ENCODE measurements at regions not wholly inside any gene's neighbourhood (a gene's known extent, or its start where the extent isn't known, plus 50 kb on each side); places are given as distances from the start of the nearest gene placed in this dataset.

DNA sequence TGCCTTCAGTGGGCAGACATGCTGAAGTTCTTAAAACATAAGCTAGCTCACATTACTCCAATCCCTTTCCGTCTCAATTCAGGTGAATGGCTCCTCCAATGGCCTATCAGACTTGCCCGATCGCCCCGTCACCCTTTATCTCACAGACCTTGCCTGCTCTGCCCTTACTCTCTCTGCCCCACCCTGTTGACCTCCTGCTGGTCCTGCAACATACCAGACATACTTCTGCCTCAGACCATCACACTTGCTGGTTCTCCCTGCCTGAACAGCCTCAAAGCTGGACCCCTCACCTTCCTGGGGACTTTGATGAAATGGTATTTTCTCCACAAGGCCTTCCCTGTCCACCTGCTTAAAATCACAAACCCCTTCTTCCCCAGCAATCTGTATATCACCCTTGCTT lies 340.1 kb upstream of the NR3C2 start:
- intact Hi-C loops (cut with DNase I; ENCODE audit: low total_unique reads) (no loop called here), in situ Hi-C loops (cut with MboI; ENCODE audit: low sequenced_read_pairs in 4 of 4) (no loop called here)
- no peak overlapping the region for H3K4me3 ChIP-seq
- no peaks in the 10 kb centered on the region for H3K4me1 ChIP-seq
- H3K27ac ChIP-seq, result no peak overlapping the region
- DNase-seq, result no peak
- H3K36me3 ChIP-seq, result no peaks in the 10 kb centered on the region
- no peaks in the 10 kb centered on the region for H3K9me3 ChIP-seq
- no peak for ATAC-seq
- no peaks in the 10 kb centered on the region for H3K27me3 ChIP-seq
- TF ChIP-seq CTCF (IDR thresholded peaks at IDR 0.05 in 4 of 5, conservative IDR thresholded peaks at IDR 0.05 in 1 of 5), result no peak
- TF ChIP-seq POLR2A (IDR thresholded peaks at IDR 0.05), result no peak

DNA sequence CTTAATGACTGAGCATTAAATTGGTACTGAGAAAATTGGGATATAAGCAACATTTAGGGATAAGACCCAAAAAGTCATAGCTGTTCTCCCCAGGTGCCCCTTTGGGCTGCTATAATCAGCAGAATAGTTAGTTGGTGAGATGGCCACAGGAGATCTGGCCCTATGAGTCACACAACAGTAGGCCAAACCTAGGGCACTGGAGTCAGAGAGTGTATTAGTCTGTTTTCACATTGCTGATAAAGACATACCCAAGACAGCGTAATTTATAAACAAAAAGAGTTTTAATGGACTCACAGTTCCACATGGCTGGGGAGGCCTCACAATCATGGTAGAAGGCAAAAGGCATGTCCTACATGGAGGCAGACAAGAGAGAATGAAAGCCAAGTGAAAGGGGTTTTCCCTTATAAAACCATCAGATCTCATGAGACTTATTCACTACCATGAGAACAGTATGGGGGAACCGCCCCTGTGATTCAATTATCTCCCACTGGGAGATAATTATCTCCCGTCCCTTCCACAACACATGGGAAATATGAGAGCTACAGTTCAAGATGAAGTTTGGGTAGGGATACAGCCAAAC lies 338.3 kb upstream of the NR3C2 start:
- intact Hi-C loops (cut with DNase I; ENCODE audit: low total_unique reads), result no loop called here
- ATAC-seq, result no peak
- TF ChIP-seq POLR2A (IDR thresholded peaks at IDR 0.05) (no peak), CTCF (IDR thresholded peaks at IDR 0.05 in 4 of 5, conservative IDR thresholded peaks at IDR 0.05 in 1 of 5) (no peak)

GRCh38 chr4:148779771-148780170 lies 337.6 kb upstream of the NR3C2 start:
- TF ChIP-seq CTCF (IDR thresholded peaks at IDR 0.05 in 4 of 5, conservative IDR thresholded peaks at IDR 0.05 in 1 of 5) (no peak), POLR2A (IDR thresholded peaks at IDR 0.05) (no peak)
- no peaks in the 10 kb centered on the region for H3K27me3 ChIP-seq
- H3K4me3 ChIP-seq, result no peak overlapping the region
- no peak for DNase-seq
- no peaks in the 10 kb centered on the region for H3K9me3 ChIP-seq
- H3K4me1 ChIP-seq, result no peaks in the 10 kb centered on the region
- ATAC-seq, result no peak
- intact Hi-C loops (cut with DNase I; ENCODE audit: low total_unique reads) (no loop called here), in situ Hi-C loops (cut with MboI; ENCODE audit: low sequenced_read_pairs in 4 of 4) (no loop called here)
- no peaks in the 10 kb centered on the region for H3K36me3 ChIP-seq
- H3K27ac ChIP-seq, result no peak overlapping the region

More for the DNA sequence above, 338.3 kb upstream of the NR3C2 start:
- H3K27me3 ChIP-seq, result no peaks in the 10 kb centered on the region
- H3K9me3 ChIP-seq, result no peaks in the 10 kb centered on the region
- H3K36me3 ChIP-seq, result no peaks in the 10 kb centered on the region
- in situ Hi-C loops (cut with MboI; ENCODE audit: low sequenced_read_pairs in 4 of 4), result no loop called here
- no peaks in the 10 kb centered on the region for H3K4me1 ChIP-seq
- no peak overlapping the region for H3K4me3 ChIP-seq
- no peak for DNase-seq
- no peak overlapping the region for H3K27ac ChIP-seq

GRCh38 chr4:148778980-148779675 lies 336.9 kb upstream of the NR3C2 start:
- in situ Hi-C loops (cut with MboI; ENCODE audit: low sequenced_read_pairs in 4 of 4) (no loop called here), intact Hi-C loops (cut with DNase I; ENCODE audit: low total_unique reads) (no loop called here)

More at GRCh38 chr4:148778980-148779675, 336.9 kb upstream of the NR3C2 start:
- no peak for ATAC-seq
- no peak for TF ChIP-seq CTCF (IDR thresholded peaks at IDR 0.05 in 4 of 5, conservative IDR thresholded peaks at IDR 0.05 in 1 of 5)
- no peak for TF ChIP-seq POLR2A (IDR thresholded peaks at IDR 0.05)
- no peaks in the 10 kb centered on the region for H3K36me3 ChIP-seq
- no peaks in the 10 kb centered on the region for H3K9me3 ChIP-seq
- H3K4me3 ChIP-seq, result no peak overlapping the region
- DNase-seq, result no peak
- no peak overlapping the region for H3K27ac ChIP-seq
- H3K27me3 ChIP-seq, result no peaks in the 10 kb centered on the region
- no peaks in the 10 kb centered on the region for H3K4me1 ChIP-seq

All from gastrocnemius medialis (tissue), 4 donors.